NCI-H2029 (cell line): ENCODE measurements at regions not wholly inside any gene's neighbourhood (a gene's known extent, or its start where the extent isn't known, plus 50 kb on each side); places are given as distances from the start of the nearest gene placed in this dataset.

Experiments used
- DNase-seq: peaks from one replicate; lab custom pipeline; 2025; lab: John Stamatoyannopoulos, UW

GRCh38 chr21:40901691-40902090 lies 54.7 kb upstream of the DSCAM start:
- DNase-seq = peak; percentile 57

DNA sequence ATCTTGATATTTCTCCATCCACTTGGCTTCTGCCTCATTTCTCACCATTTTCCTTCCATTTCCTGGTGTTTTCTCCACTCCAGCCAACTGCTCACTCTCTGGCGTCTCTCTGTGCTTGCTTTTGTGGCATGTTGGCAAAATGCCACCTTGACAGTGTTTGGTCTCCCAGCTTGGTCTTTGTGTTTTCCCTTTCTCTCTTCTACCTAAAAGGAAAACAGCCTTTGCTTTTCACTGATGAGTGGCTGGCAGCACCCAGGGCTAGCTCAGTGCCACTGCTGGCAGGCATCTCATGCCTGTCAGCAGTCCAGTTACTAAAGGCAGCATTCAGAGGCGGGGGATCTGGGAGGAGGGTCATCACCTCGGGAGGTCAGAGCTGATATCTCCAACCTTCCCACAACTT lies 55.3 kb upstream of the DSCAM start:
- peak; percentile 96 for DNase-seq

- no peak for DNase-seq
Measured at GRCh38 chr21:40902993-40903392, 56.0 kb upstream of the DSCAM start.

DNA sequence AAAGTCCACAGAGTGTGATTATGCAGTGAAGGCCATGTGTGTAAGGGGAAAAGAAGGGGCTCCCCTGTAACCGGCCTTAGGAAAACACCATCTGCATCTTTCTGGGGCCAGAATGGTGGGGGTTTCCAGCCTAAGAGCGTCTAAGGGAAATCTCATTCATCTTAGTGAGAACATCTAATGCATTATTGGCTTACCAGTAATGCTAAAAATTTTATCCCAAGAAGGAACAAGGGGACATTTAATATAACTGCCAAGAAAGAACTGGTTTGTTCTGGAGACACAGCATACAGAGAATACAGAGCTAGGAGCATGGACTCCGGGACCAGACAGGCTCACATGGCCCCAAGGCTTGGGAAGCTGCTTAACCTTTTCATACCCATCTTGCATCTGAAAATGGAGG lies 58.3 kb upstream of the DSCAM start:
- no peak for DNase-seq

GRCh38 chr21:40912375-40912774 lies 65.4 kb upstream of the DSCAM start:
- no peak for DNase-seq

- no peak for DNase-seq
Measured at GRCh38 chr21:40915114-40915513, 68.2 kb upstream of the DSCAM start.

DNA sequence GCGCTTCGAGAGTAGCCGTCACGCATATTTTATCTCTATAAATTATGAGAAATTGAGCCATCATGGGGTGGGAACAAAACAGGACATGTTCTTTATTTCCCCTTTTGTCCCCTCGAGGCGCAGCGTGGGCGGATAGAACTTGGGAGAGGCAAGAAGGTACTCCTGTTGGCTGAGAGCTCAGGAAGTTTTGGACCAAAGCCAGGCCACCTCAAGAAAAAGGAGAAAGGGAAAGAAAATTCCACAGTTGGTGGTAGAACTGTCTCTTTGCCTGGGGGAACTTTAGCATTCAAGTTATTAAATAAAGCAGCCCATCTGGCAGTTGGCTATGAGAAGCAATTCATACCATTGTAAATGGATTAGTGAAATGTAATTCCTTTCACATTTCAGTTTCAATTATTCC lies 76.4 kb upstream of the DSCAM start:
- DNase-seq = no peak

DNA sequence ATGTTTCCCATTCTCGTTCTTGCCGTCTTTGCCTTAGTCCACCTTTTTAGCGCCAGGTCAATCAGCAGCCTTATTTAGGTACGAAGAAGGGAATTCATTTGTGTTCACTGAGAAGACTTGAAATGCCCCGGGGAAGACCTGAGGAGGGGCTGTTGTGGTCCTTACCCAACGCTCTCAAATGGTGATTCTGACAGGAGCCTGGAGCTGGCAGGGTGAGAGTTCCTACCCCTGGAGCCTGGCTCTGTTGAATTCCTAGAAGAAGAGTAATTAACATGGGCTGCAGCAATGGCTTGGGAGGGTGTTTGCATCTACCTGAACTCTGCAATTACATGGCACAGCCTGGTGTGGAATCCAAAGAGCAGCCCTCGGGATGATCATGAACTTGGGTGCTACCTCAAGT lies 76.9 kb upstream of the DSCAM start:
- no peak for DNase-seq

GRCh38 chr21:40924641-40925040 lies 77.7 kb upstream of the DSCAM start:
- DNase-seq = no peak

DNA sequence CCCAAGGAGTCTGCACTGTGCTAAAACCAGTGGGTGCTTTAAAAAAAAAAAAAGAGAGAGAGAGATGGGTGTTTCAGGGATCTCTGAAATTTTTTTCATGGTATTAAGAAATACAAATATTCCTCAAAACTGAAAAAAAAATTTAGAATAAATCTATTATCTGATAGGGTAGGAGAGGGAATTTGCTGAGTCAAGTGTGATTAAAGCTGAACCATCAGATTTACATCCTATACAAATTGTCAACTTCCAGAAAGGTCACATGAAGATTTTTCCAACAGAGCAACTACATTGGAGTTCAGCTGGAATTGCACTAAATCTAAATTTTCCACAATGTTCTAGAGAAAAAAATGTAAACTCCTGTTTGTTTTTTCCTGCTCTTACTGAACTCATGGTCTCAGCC lies 79.3 kb upstream of the DSCAM start:
- no peak for DNase-seq

GRCh38 chr21:40929833-40930232 lies 82.9 kb upstream of the DSCAM start:
- DNase-seq = no peak

DNA sequence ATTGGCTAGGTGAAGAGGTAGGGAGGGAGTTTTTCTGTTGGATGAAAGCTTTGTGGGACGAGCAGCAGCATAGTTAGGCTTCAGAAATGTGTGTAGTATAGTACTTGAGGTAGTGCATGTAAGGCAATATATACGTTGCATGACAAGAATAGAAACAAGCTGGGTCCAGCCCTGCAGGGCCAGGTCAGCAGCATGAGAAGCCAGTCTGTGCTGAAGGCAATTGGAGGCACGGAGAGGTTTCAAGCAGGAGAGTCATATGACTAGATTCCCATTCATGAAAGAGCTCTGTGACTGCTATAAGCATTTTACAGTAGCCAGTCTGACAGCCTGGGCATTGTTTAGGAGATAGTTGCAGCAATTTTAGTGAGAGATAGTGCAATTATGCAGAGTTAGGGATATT lies 84.2 kb upstream of the DSCAM start:
- no peak for DNase-seq

- no peak for DNase-seq
Measured at GRCh38 chr21:40936178-40936577, 89.2 kb upstream of the DSCAM start.

- no peak for DNase-seq
Measured at GRCh38 chr21:40936771-40937261, 89.9 kb upstream of the DSCAM start.

DNA sequence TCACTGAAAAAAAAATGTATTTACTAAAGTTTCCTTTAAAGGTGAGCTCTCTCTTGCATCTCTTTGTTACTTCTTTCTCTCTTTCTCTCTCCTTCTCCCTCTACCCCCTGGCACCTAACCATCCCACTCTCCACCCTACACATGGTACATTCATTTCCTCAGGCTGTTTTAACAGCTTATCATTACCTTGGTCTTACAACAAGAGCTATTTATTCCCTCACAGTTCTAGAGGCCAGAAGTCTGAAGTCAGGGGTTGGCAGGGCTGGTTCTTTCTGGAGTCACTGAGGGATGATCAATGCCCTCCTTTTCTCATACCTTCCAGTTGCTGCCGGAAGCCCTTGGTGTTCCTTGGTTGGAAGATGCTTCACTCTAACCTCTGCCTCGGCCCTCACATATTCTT lies 91.1 kb upstream of the DSCAM start:
- DNase-seq = no peak

DNA sequence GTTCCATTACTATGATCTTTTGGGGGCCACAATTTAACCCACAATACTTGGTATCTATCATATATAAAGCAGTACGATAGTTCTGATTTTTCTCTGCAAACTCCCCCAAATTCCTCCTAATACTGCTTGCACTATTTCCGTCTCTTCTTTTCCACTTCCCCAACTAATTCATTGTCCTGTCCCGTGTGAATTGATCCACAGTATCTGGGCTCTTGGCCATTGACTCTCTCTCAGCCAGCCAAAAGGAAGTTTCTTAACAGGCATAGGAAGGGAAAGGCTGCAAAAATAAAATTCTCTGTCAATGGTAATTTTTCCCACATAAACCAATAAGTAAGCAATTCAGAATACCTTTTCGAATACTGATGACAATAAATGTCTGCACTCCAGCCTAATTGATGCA lies 91.7 kb upstream of the DSCAM start:
- DNase-seq = no peak

- no peak for DNase-seq
Measured at GRCh38 chr21:40947713-40948112, 100.8 kb upstream of the DSCAM start.

GRCh38 chr21:40950970-40951369 lies 104.0 kb upstream of the DSCAM start:
- DNase-seq = no peak

DNA sequence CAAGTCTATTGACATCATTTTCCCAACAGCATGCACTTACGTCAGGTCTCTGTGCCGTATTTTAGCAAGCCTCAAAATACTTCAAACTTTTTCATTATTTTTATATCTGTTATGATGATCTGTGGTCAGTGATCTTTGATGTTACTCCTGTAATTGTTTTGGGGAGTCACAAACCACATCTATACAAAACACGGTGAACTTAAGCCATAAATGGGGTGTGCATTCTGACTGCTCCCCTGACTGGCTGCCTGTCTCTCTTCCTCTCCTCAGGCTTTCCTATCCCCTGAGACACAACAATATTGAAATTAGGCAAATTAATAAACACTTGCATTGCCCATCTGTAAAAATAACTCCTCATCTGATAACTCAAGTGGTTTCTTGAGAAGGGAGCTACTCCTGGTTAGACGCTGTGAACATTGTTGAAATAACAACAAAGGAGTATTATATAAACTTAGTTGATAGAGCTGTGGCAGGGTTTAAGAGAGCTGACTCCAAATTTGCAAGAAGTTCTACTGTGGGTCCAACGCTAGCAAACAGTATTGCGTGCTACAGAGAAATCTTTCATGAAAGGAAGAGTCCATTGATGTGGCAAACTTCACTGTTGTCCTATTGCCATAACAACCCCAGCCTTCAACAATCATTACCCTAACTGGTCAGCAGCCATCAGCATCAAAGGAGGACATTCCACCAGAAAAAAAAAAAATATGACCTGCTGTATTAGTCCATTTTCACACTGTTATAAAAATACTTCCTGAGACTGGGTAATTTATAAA lies 105.8 kb upstream of the DSCAM start:
- no peak for DNase-seq

GRCh38 chr21:40964691-40965090 lies 117.7 kb upstream of the DSCAM start:
- DNase-seq = no peak

GRCh38 chr21:40967771-40968170 lies 120.8 kb upstream of the DSCAM start:
- no peak for DNase-seq

GRCh38 chr21:40972151-40972550 lies 125.2 kb upstream of the DSCAM start:
- no peak for DNase-seq

- no peak for DNase-seq
Measured at GRCh38 chr21:40976198-40977109, 129.5 kb upstream of the DSCAM start.
